HepG2 (cell line): ENCODE measurements at regions not wholly inside any gene's neighbourhood (a gene's known extent, or its start where the extent isn't known, plus 50 kb on each side); places are given as distances from the start of the nearest gene placed in this dataset.

Experiments used
- XRCC5 ChIP-seq: fragments of 200-400 bp; formaldehyde crosslinking; optimal IDR thresholded peaks from 2 replicates; pipeline ENCODE3; 2017; ENCODE audit warnings: mild to moderate bottlenecking, low read length
- ZNF34 ChIP-seq: sonication (generic); formaldehyde crosslinking; IDR thresholded peaks from 2 replicates; pipeline ENCODE4 v1.4.0; 2020; ENCODE audit warnings: mild to moderate bottlenecking, missing genetic modification reagents, borderline replicate concordance

DNA sequence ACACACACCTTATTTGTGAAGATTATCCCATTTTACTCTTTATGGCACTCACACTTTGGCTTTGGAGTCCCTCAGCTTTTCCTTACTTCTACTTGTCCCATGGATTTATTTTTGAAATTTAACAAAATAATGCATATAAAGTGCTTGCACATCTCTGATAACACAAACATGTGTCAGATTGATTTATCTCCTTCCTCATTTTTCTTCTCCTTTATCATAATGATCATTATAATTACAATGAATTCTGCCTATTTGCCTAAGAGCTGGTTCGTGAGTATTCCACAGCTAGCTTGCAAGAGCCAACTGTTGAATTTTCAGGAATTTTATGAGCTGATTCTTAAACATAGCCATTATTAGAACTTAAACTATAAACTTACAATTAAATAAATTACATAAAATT lies 347.7 kb downstream of the CHSY3 start:
- TF ChIP-seq XRCC5, result no peak
- TF ChIP-seq ZNF34 (CRISPR knock-in tag), result no peak
